Loucy (cell line): ENCODE measurements at regions not wholly inside any gene's neighbourhood (a gene's known extent, or its start where the extent isn't known, plus 50 kb on each side); places are given as distances from the start of the nearest gene placed in this dataset.

Source experiments
- EZH2phosphoT487 ChIP-seq: fragments of 200-600 bp; IDR thresholded peaks from 2 replicates; pipeline ENCODE4 v1.6.1; 2018; ENCODE audit warnings: antibody characterized with exemption, mild to moderate bottlenecking, moderate library complexity, borderline replicate concordance
- TF ChIP-seq, protein P1 (sequence below): fragments of 200-600 bp; sonication (generic); conservative IDR thresholded peaks from 2 replicates; pipeline ENCODE4 v1.5.1; 2014; ENCODE audit warnings: mild to moderate bottlenecking, antibody characterized with exemption, low read length

DNA sequence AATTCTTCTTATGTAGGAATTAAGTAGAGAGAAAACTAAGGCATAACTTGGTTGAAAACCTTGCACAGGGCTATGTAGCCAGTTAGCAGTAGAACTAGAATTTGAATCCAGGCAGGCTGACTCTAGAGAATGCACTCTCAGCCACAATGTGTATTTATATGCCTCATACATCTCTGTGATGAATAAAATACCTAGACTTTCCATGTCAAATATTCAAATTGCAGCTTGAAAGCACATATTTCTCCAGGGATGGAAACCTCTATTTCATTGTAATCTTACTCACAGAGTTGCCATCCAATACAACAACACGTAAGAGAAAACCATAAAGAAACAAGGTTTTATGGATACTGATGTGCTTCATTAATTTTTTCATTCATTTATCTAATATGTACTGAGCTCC is 256.0 kb upstream of the FLRT2 start:
- TF ChIP-seq, protein P1, sequence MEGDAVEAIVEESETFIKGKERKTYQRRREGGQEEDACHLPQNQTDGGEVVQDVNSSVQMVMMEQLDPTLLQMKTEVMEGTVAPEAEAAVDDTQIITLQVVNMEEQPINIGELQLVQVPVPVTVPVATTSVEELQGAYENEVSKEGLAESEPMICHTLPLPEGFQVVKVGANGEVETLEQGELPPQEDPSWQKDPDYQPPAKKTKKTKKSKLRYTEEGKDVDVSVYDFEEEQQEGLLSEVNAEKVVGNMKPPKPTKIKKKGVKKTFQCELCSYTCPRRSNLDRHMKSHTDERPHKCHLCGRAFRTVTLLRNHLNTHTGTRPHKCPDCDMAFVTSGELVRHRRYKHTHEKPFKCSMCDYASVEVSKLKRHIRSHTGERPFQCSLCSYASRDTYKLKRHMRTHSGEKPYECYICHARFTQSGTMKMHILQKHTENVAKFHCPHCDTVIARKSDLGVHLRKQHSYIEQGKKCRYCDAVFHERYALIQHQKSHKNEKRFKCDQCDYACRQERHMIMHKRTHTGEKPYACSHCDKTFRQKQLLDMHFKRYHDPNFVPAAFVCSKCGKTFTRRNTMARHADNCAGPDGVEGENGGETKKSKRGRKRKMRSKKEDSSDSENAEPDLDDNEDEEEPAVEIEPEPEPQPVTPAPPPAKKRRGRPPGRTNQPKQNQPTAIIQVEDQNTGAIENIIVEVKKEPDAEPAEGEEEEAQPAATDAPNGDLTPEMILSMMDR = no peak
- TF ChIP-seq EZH2phosphoT487 = no peak
